MM.1S (cell line): ENCODE measurements at regions not wholly inside any gene's neighbourhood (a gene's known extent, or its start where the extent isn't known, plus 50 kb on each side); places are given as distances from the start of the nearest gene placed in this dataset.

Source experiments
- DNase-seq: peaks from one replicate; pipeline ENCODE4 v3.0.0-alpha.2; 2015
- H2AFZ ChIP-seq: fragments of 300-600 bp; sonication (generic); 2 replicates; pipeline ENCODE4 v1.6.0; 2016; ENCODE audit warnings: antibody characterized with exemption, low read length
- H3F3A ChIP-seq: fragments of 300-600 bp; sonication (generic); 2 replicates; pipeline ENCODE4 v1.6.1; 2016; ENCODE audit warnings: mild to moderate bottlenecking, antibody characterized with exemption, low read length, moderate library complexity, mixed read lengths; ENCODE audit not compliant: insufficient read depth
- H3K27ac ChIP-seq: fragments of 300-600 bp; sonication (generic); 2 replicates; pipeline ENCODE4 v1.5.1; 2016; ENCODE audit warnings: mild to moderate bottlenecking, low read length
- H3K27me3 ChIP-seq: fragments of 300-600 bp; sonication (generic); replicated peaks from 2 replicates; pipeline ENCODE4 v1.6.0; 2016; ENCODE audit warnings: low read length; ENCODE audit not compliant: insufficient read depth
- H3K36me3 ChIP-seq: fragments of 300-600 bp; sonication (generic); replicated peaks from 2 replicates; pipeline ENCODE4 v1.6.1; 2016; ENCODE audit warnings: mild to moderate bottlenecking, low read length, mixed read lengths; ENCODE audit not compliant: insufficient read depth
- H3K4me1 ChIP-seq: fragments of 300-600 bp; sonication (generic); 2 replicates; pipeline ENCODE4 v1.6.1; 2016; ENCODE audit warnings: low read length, mixed read lengths
- H3K4me2 ChIP-seq: fragments of 300-600 bp; sonication (generic); 2 replicates; pipeline ENCODE4 v1.6.0; 2016; ENCODE audit warnings: low read depth, low read length
- H3K4me3 ChIP-seq: fragments of 300-600 bp; sonication (generic); 2 replicates; pipeline ENCODE4 v1.5.1; 2016; ENCODE audit warnings: low read length, mixed read lengths
- H3K79me2 ChIP-seq: fragments of 300-600 bp; sonication (generic); 2 replicates; pipeline ENCODE4 v1.6.1; 2016; ENCODE audit warnings: mixed run types, low read length, mixed read lengths
- H3K9ac ChIP-seq: fragments of 300-600 bp; sonication (generic); 2 replicates; pipeline ENCODE4 v1.6.1; 2016; ENCODE audit warnings: low read length, mixed read lengths
- H3K9me2 ChIP-seq: fragments of 300-600 bp; sonication (generic); replicated peaks from 2 replicates; pipeline ENCODE4 v1.6.1; 2016; ENCODE audit warnings: mild to moderate bottlenecking, low read length, mixed read lengths; ENCODE audit not compliant: insufficient read depth
- H3K9me3 ChIP-seq: fragments of 300-600 bp; sonication (generic); replicated peaks from 2 replicates; pipeline ENCODE4 v1.6.1; 2016; ENCODE audit warnings: mild to moderate bottlenecking, low read length, mixed read lengths; ENCODE audit not compliant: insufficient read depth
- H4K20me1 ChIP-seq: fragments of 300-600 bp; sonication (generic); 2 replicates; pipeline ENCODE4 v1.6.1; 2016; ENCODE audit warnings: mild to moderate bottlenecking, low read length, moderate library complexity, mixed read lengths; ENCODE audit not compliant: insufficient read depth
- CTCF ChIP-seq: fragments of 300-600 bp; sonication (generic); IDR thresholded peaks from 2 replicates; pipeline ENCODE4 v1.5.1; 2016; ENCODE audit warnings: antibody characterized with exemption, low read length, mixed read lengths
- EZH2 ChIP-seq: fragments of 300-600 bp; sonication (generic); optimal IDR thresholded peaks from 2 replicates; pipeline ENCODE3; 2017; ENCODE audit warnings: low read depth, mild to moderate bottlenecking, antibody characterized with exemption, low read length, mixed read lengths
- EZH2phosphoT487 ChIP-seq: fragments of 300-600 bp; sonication (generic); IDR thresholded peaks from 2 replicates; pipeline ENCODE4 v1.6.1; 2018; ENCODE audit warnings: antibody characterized with exemption, low read length

GRCh38 chr14:81942071-81942470, 408.4 kb upstream of the SEL1L start:
- no peak for DNase-seq
- Histone ChIP-seq H3K4me2 (no peak overlapping the region), H2AFZ (no peak overlapping the region), H4K20me1 (no peaks in the 10 kb centered on the region), H3K79me2 (no peaks in the 10 kb centered on the region), H3K27ac (no peak overlapping the region), H3K4me1 (no peaks in the 10 kb centered on the region), H3K4me3 (no peak overlapping the region), H3F3A (no peaks in the 10 kb centered on the region), H3K9me3 (no peaks in the 10 kb centered on the region), H3K27me3 (no peaks in the 10 kb centered on the region), H3K9ac (no peak overlapping the region), H3K36me3 (no peaks in the 10 kb centered on the region), H3K9me2 (no peaks in the 10 kb centered on the region)
- TF ChIP-seq EZH2 (no peak), EZH2phosphoT487 (no peak), CTCF (no peak)

- Histone ChIP-seq H3K4me3 (no peak overlapping the region), H3K4me1 (no peaks in the 10 kb centered on the region), H2AFZ (no peak overlapping the region), H3K79me2 (no peaks in the 10 kb centered on the region), H3K27me3 (no peaks in the 10 kb centered on the region), H4K20me1 (no peaks in the 10 kb centered on the region), H3K36me3 (no peaks in the 10 kb centered on the region), H3F3A (no peaks in the 10 kb centered on the region), H3K9ac (no peak overlapping the region), H3K9me3 (no peaks in the 10 kb centered on the region), H3K9me2 (no peaks in the 10 kb centered on the region), H3K27ac (no peak overlapping the region), H3K4me2 (no peak overlapping the region)
- DNase-seq: no peak
- no peak for TF ChIP-seq CTCF
- TF ChIP-seq EZH2: no peak
- TF ChIP-seq EZH2phosphoT487: no peak
Measured at GRCh38 chr14:81946375-81946774, 412.7 kb upstream of the SEL1L start.

GRCh38 chr14:81946834-81947798, 413.5 kb upstream of the SEL1L start:
- H3K9me2 ChIP-seq: no peaks in the 10 kb centered on the region
- no peaks in the 10 kb centered on the region for H3K79me2 ChIP-seq
- no peak overlapping the region for H3K9ac ChIP-seq
- no peaks in the 10 kb centered on the region for H3K4me1 ChIP-seq
- H4K20me1 ChIP-seq: no peaks in the 10 kb centered on the region
- no peak for TF ChIP-seq CTCF
- no peak overlapping the region for H2AFZ ChIP-seq
- no peak overlapping the region for H3K4me2 ChIP-seq
- H3F3A ChIP-seq: no peaks in the 10 kb centered on the region
- H3K27me3 ChIP-seq: no peaks in the 10 kb centered on the region
- H3K4me3 ChIP-seq: no peak overlapping the region
- H3K36me3 ChIP-seq: no peaks in the 10 kb centered on the region
- no peak for DNase-seq
- H3K27ac ChIP-seq: no peak overlapping the region
- H3K9me3 ChIP-seq: no peaks in the 10 kb centered on the region
